WTC11 (cell line): ENCODE measurements at regions not wholly inside any gene's neighbourhood (a gene's known extent, or its start where the extent isn't known, plus 50 kb on each side); places are given as distances from the start of the nearest gene placed in this dataset.

Experiments used
- ATF1 ChIP-seq: sonication (generic); formaldehyde crosslinking; IDR thresholded peaks from 2 replicates; pipeline ENCODE4 v1.8.1; 2023; ENCODE audit warnings: mild to moderate bottlenecking, moderate library complexity, missing genetic modification reagents
- GABPB1 ChIP-seq: sonication (generic); formaldehyde crosslinking; IDR thresholded peaks from 2 replicates; pipeline ENCODE4 v1.8.1; 2023; ENCODE audit warnings: mild to moderate bottlenecking, missing genetic modification reagents
- JUN ChIP-seq: sonication (generic); formaldehyde crosslinking; IDR thresholded peaks from 2 replicates; pipeline ENCODE4 v1.8.0; 2023; ENCODE audit warnings: mild to moderate bottlenecking, missing genetic modification reagents
- NR3C1 ChIP-seq: sonication (generic); formaldehyde crosslinking; conservative IDR thresholded peaks from 2 replicates; pipeline ENCODE4 v1.8.1; 2023; ENCODE audit warnings: low read depth, mild to moderate bottlenecking, missing genetic modification reagents
- SP1 ChIP-seq: sonication (generic); formaldehyde crosslinking; conservative IDR thresholded peaks from 2 replicates; pipeline ENCODE4 v1.8.1; 2022; ENCODE audit warnings: missing genetic modification reagents
- ZNF121 ChIP-seq: sonication (generic); formaldehyde crosslinking; IDR thresholded peaks from 2 replicates; pipeline ENCODE4 v1.8.0; 2023; ENCODE audit warnings: missing genetic modification reagents
- ZNF263 ChIP-seq: sonication (generic); formaldehyde crosslinking; IDR thresholded peaks from 2 replicates; pipeline ENCODE4 v1.8.1; 2022; ENCODE audit warnings: low read depth, mild to moderate bottlenecking, moderate library complexity, missing genetic modification reagents
- TF ChIP-seq, protein P1 (sequence below): sonication (generic); formaldehyde crosslinking; IDR thresholded peaks from 2 replicates; pipeline ENCODE4 v1.8.1; 2023; ENCODE audit warnings: mild to moderate bottlenecking, missing genetic modification reagents, moderate library complexity
- TF ChIP-seq, protein P2 (sequence below): sonication (generic); formaldehyde crosslinking; IDR thresholded peaks from 2 replicates; pipeline ENCODE4 v1.8.0; 2022; ENCODE audit warnings: mild to moderate bottlenecking, missing genetic modification reagents
- TF ChIP-seq, protein P3 (sequence below): fragments of 200-600 bp; IDR thresholded peaks from 2 replicates; pipeline ENCODE4 v1.8.0; 2022; ENCODE audit warnings: antibody characterized with exemption
- TF ChIP-seq, protein P4 (sequence below): sonication (generic); formaldehyde crosslinking; IDR thresholded peaks from 2 replicates; pipeline ENCODE4 v1.8.0; 2022; ENCODE audit warnings: missing genetic modification reagents
- TF ChIP-seq, protein P5 (sequence below): sonication (generic); formaldehyde crosslinking; IDR thresholded peaks from 2 replicates; pipeline ENCODE4 v1.8.1; 2023; ENCODE audit warnings: mild to moderate bottlenecking, missing genetic modification reagents, moderate library complexity

DNA sequence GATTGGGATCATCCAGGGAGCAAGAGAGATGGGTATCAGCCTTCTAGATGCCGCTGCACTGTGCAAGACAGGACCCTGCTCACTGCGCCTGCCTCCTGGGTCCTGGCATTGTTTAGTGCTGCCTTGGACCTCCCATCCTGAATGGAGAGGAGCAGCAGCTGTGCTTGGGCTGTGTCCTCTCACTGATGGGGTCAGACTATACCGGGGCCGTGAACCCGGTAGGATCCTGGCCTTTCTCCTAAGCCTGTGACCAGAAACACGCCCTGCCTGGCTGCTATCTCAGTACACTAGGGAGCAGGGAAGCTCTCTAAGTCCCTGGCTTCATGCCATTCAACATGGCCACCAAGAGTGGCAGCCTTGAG is 309.4 kb upstream of the ZNF32 start:
- TF ChIP-seq, protein P1, sequence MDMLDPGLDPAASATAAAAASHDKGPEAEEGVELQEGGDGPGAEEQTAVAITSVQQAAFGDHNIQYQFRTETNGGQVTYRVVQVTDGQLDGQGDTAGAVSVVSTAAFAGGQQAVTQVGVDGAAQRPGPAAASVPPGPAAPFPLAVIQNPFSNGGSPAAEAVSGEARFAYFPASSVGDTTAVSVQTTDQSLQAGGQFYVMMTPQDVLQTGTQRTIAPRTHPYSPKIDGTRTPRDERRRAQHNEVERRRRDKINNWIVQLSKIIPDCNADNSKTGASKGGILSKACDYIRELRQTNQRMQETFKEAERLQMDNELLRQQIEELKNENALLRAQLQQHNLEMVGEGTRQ (CRISPR knock-in tag) = no peak
- TF ChIP-seq, protein P2, sequence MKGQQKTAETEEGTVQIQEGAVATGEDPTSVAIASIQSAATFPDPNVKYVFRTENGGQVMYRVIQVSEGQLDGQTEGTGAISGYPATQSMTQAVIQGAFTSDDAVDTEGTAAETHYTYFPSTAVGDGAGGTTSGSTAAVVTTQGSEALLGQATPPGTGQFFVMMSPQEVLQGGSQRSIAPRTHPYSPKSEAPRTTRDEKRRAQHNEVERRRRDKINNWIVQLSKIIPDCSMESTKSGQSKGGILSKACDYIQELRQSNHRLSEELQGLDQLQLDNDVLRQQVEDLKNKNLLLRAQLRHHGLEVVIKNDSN (CRISPR knock-in tag) = no peak
- TF ChIP-seq JUN = no peak
- no peak for TF ChIP-seq GABPB1 (CRISPR knock-in tag)
- TF ChIP-seq, protein P3, sequence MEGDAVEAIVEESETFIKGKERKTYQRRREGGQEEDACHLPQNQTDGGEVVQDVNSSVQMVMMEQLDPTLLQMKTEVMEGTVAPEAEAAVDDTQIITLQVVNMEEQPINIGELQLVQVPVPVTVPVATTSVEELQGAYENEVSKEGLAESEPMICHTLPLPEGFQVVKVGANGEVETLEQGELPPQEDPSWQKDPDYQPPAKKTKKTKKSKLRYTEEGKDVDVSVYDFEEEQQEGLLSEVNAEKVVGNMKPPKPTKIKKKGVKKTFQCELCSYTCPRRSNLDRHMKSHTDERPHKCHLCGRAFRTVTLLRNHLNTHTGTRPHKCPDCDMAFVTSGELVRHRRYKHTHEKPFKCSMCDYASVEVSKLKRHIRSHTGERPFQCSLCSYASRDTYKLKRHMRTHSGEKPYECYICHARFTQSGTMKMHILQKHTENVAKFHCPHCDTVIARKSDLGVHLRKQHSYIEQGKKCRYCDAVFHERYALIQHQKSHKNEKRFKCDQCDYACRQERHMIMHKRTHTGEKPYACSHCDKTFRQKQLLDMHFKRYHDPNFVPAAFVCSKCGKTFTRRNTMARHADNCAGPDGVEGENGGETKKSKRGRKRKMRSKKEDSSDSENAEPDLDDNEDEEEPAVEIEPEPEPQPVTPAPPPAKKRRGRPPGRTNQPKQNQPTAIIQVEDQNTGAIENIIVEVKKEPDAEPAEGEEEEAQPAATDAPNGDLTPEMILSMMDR = no peak
- no peak for TF ChIP-seq NR3C1 (CRISPR knock-in tag)
- no peak for TF ChIP-seq SP1
- TF ChIP-seq ATF1 (CRISPR knock-in tag) = no peak
- TF ChIP-seq, protein P4, sequence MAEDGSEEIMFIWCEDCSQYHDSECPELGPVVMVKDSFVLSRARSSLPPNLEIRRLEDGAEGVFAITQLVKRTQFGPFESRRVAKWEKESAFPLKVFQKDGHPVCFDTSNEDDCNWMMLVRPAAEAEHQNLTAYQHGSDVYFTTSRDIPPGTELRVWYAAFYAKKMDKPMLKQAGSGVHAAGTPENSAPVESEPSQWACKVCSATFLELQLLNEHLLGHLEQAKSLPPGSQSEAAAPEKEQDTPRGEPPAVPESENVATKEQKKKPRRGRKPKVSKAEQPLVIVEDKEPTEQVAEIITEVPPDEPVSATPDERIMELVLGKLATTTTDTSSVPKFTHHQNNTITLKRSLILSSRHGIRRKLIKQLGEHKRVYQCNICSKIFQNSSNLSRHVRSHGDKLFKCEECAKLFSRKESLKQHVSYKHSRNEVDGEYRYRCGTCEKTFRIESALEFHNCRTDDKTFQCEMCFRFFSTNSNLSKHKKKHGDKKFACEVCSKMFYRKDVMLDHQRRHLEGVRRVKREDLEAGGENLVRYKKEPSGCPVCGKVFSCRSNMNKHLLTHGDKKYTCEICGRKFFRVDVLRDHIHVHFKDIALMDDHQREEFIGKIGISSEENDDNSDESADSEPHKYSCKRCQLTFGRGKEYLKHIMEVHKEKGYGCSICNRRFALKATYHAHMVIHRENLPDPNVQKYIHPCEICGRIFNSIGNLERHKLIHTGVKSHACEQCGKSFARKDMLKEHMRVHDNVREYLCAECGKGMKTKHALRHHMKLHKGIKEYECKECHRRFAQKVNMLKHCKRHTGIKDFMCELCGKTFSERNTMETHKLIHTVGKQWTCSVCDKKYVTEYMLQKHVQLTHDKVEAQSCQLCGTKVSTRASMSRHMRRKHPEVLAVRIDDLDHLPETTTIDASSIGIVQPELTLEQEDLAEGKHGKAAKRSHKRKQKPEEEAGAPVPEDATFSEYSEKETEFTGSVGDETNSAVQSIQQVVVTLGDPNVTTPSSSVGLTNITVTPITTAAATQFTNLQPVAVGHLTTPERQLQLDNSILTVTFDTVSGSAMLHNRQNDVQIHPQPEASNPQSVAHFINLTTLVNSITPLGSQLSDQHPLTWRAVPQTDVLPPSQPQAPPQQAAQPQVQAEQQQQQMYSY (CRISPR knock-in tag) = no peak
- TF ChIP-seq ZNF121 (CRISPR knock-in tag) = no peak
- TF ChIP-seq, protein P5, sequence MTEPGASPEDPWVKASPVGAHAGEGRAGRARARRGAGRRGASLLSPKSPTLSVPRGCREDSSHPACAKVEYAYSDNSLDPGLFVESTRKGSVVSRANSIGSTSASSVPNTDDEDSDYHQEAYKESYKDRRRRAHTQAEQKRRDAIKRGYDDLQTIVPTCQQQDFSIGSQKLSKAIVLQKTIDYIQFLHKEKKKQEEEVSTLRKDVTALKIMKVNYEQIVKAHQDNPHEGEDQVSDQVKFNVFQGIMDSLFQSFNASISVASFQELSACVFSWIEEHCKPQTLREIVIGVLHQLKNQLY (CRISPR knock-in tag) = no peak
- no peak for TF ChIP-seq ZNF263
